ENCODE measurements at regions not wholly inside any gene's neighbourhood (a gene's known extent, or its start where the extent isn't known, plus 50 kb on each side); places are given as distances from the start of the nearest gene placed in this dataset.

GRCh38 chr13:39810091-39810877 lies 154.8 kb downstream of the COG6 start:
- Histone ChIP-seq H4K20me1 (ENCODE audit: low read depth) (no peaks in the 10 kb centered on the region), H3K4me1 (no peaks in the 10 kb centered on the region), H2AFZ (replicated peaks) (no peak overlapping the region), H3K27me3 (no peaks in the 10 kb centered on the region), H3K79me2 (ENCODE audit: low read depth) (no peaks in the 10 kb centered on the region), H3K9ac (no peak overlapping the region), H3F3A (ENCODE audit: low read depth) (no peaks in the 10 kb centered on the region), H3K9me3 (ENCODE audit: low read depth) (no peaks in the 10 kb centered on the region), H3K36me3 (no peaks in the 10 kb centered on the region), H3K27ac (no peak overlapping the region), H3K4me3 (no peak overlapping the region), H3K4me2 (no peak overlapping the region)
- Mint-ChIP-seq H3K4me1 (peaks cover 4% of the 10 kb centered on the region), H3K27ac (peak overlapping the region; percentile 18), H3K27me3 (ENCODE audit: insufficient read depth, low read depth) (no peaks in the 10 kb centered on the region), H3K4me3 (peak overlapping the region; percentile 4), H3K36me3 (no peaks in the 10 kb centered on the region), H3K9me3 (peaks cover 3% of the 10 kb centered on the region)
- DNase-seq (ENCODE audit: low spot score) = no peak
- no peak for TF ChIP-seq CTCF (IDR thresholded peaks at IDR 0.05)
- no peak for TF ChIP-seq EZH2phosphoT487 (IDR thresholded peaks at IDR 0.05)
- TF ChIP-seq EZH2 (IDR thresholded peaks at IDR 0.05) = no peak

- H3K36me3 ChIP-seq = no peaks in the 10 kb centered on the region
- H2AFZ ChIP-seq (replicated peaks) = no peak overlapping the region
- H3K4me1 ChIP-seq = no peaks in the 10 kb centered on the region
- Mint-ChIP-seq H3K27ac (no peak overlapping the region), H3K27me3 (ENCODE audit: insufficient read depth, low read depth) (no peaks in the 10 kb centered on the region), H3K9me3 (peaks cover 3% of the 10 kb centered on the region), H3K4me3 (no peak overlapping the region), H3K4me1 (peaks cover 7% of the 10 kb centered on the region), H3K36me3 (no peaks in the 10 kb centered on the region)
- no peak overlapping the region for H3K4me2 ChIP-seq
- TF ChIP-seq EZH2phosphoT487 (IDR thresholded peaks at IDR 0.05) (no peak), EZH2 (IDR thresholded peaks at IDR 0.05) (no peak), CTCF (IDR thresholded peaks at IDR 0.05) (no peak)
- H3F3A ChIP-seq (ENCODE audit: low read depth) = no peaks in the 10 kb centered on the region
- H3K9ac ChIP-seq = no peak overlapping the region
- no peaks in the 10 kb centered on the region for H3K9me3 ChIP-seq (ENCODE audit: low read depth)
- no peaks in the 10 kb centered on the region for H3K27me3 ChIP-seq
- H4K20me1 ChIP-seq (ENCODE audit: low read depth) = no peaks in the 10 kb centered on the region
- H3K4me3 ChIP-seq = no peak overlapping the region
- DNase-seq (ENCODE audit: low spot score) = no peak
- no peak overlapping the region for H3K27ac ChIP-seq
- H3K79me2 ChIP-seq (ENCODE audit: low read depth) = no peaks in the 10 kb centered on the region
Measured at GRCh38 chr13:39811051-39811450, 155.6 kb downstream of the COG6 start.

- no peak overlapping the region for H3K27ac Mint-ChIP-seq
- Histone ChIP-seq H3K9ac (no peak overlapping the region), H2AFZ (replicated peaks) (no peak overlapping the region), H3K27ac (no peak overlapping the region), H3K9me3 (ENCODE audit: low read depth) (no peaks in the 10 kb centered on the region), H3K27me3 (no peaks in the 10 kb centered on the region), H4K20me1 (ENCODE audit: low read depth) (no peaks in the 10 kb centered on the region), H3K36me3 (no peaks in the 10 kb centered on the region), H3K4me2 (no peak overlapping the region), H3K4me1 (no peaks in the 10 kb centered on the region), H3K79me2 (ENCODE audit: low read depth) (no peaks in the 10 kb centered on the region), H3F3A (ENCODE audit: low read depth) (no peaks in the 10 kb centered on the region), H3K4me3 (no peak overlapping the region)
- no peak for DNase-seq (ENCODE audit: low spot score)
- peaks cover 11% of the 10 kb centered on the region for H3K4me1 Mint-ChIP-seq
- H3K27me3 Mint-ChIP-seq (ENCODE audit: insufficient read depth, low read depth) = no peaks in the 10 kb centered on the region
- H3K36me3 Mint-ChIP-seq = no peaks in the 10 kb centered on the region
- TF ChIP-seq EZH2 (IDR thresholded peaks at IDR 0.05) = no peak
- peak; percentile 8 for TF ChIP-seq CTCF (IDR thresholded peaks at IDR 0.05)
- H3K4me3 Mint-ChIP-seq = peak overlapping the region; percentile 30
- peaks cover 3% of the 10 kb centered on the region for H3K9me3 Mint-ChIP-seq
Measured at GRCh38 chr13:39811696-39812095, 156.2 kb downstream of the COG6 start.
